ENCODE measurements at regions not wholly inside any gene's neighbourhood (a gene's known extent, or its start where the extent isn't known, plus 50 kb on each side); places are given as distances from the start of the nearest gene placed in this dataset.

DNA sequence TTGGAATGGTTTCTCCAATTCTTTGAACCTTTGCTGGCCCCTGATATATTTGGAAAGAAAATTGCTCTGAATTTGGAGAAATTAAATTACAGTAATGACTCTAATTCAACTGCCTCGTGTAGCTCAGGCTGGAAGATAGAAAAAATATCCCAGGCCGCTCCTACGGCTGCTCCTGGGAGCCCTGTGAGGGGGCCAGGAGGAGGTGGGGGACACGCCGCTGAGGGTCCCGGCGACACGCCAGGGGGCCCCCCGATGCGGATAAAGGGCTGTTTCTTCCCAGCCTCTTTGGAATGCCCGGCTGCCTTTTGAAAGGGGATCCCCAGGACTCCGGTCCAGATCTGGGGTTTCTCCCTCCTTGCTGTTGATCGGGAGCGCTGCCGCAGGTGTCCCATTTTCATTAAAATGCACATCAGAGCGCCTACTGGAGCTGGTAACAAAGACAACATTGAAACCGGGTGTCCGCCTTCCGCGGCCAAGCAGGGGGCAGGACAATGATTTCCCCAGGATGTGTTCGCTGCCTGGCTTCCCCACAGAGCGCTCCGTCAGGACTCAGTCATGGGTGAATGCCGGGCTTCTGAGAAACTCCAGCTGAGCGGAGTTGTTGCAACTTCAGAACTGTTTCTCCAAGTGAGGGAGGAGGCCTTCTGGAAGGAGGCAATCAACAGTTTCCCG lies 200.1 kb upstream of the KBTBD8 start:
- in situ Hi-C loops (cut with MboI; ENCODE audit: low sequenced_read_pairs): no loop called here

DNA sequence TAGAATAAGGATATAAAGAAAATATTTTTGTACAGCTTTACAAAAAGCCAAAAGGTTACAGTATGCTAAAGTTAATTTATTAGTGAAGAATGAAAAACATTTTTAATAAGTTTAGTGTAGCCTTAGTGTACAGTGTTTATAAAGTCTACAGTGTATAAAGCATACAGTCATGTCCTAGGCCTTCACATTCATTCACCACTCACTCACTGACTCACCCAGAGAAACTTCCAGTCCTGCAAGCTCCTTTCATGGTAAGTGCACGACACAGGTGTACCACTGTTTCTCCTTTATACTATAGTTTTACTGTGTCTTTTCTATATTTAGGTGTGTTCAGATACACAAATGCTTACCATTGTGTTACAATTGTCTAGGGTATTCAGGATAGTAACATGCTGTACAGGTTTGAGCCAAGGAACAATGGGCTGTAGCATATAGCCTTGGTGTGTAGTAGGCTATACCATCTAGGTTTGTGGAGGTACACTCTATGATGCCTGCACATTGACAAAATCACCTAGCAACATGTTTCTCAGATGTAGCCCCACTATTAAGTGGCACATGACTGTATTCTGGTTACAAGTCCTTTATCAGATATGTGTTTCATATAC lies 197.1 kb upstream of the KBTBD8 start:
- in situ Hi-C loops (cut with MboI; ENCODE audit: low sequenced_read_pairs): loop anchor here (25.0 kb wide), 1 partner anchor 539 kb away; no protein-coding TSS in a partner anchor

DNA sequence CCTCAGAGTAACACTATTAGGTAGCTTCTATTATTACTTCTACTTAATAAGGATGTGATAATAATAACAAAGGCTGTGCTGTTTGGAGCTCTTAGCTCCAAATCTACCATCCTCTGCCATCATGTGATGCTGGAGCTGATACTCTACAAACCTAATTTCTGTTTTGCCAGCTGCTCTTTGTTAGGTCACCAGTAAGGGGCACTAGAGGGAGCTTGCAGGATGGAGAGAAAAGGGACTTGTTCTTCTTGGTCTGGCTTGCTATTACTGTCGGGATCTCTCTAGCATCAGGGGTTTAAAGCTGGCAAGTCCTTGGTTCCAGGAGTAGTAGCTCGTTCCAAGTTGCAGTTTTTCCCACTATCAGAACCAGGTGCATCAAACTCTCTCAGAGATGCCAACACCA lies 194.9 kb upstream of the KBTBD8 start:
- in situ Hi-C loops (cut with MboI; ENCODE audit: low sequenced_read_pairs): loop anchor here (25.0 kb wide), 1 partner anchor 541 kb away; no protein-coding TSS in a partner anchor

DNA sequence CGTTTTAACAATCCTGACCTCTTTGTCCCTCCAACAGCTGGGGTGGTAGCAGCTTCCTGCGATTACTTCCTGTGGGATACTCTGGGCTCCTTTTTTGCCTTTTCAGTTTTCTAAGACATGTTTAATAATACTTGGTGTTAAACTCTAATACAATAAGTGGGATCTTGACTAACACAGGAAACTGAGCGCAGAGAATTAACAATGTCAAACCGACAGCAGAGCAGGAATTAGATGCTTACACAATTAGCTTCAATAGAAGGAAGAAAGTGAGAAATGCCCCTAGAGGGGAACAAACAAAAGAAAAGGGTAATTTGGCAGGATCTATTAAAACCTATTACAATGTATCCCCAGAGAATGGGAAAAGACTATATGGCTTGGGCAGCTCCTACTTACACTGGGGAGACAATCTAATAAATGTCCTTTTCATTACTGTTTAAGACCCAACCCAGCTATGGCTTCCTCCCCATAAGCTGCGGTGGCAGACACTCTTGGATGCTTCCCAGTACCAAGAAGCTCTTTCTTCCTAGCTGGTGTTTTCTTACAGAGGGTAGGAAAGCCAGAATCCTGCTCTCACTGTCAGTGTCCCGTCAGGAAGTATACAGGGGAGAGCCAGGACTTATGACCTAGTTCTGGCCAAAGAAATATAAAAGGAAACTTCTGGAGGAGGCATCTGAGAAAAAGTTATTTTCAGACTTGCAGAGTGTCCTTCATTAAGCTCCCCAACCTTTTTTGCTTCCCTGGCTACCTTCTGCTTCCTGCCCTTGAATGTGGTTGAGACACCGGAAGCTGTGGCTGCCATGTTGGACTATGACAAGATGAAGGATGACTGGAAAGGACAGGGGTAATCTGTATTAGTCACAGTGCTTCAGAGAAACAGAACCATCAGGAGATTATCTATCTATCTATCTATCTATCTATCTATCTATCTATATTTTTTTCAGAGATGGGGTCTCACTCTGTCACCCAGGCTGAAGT lies 194.1 kb upstream of the KBTBD8 start:
- in situ Hi-C loops (cut with MboI; ENCODE audit: low sequenced_read_pairs): loop anchor here (25.0 kb wide), 1 partner anchor 542 kb away; no protein-coding TSS in a partner anchor

DNA sequence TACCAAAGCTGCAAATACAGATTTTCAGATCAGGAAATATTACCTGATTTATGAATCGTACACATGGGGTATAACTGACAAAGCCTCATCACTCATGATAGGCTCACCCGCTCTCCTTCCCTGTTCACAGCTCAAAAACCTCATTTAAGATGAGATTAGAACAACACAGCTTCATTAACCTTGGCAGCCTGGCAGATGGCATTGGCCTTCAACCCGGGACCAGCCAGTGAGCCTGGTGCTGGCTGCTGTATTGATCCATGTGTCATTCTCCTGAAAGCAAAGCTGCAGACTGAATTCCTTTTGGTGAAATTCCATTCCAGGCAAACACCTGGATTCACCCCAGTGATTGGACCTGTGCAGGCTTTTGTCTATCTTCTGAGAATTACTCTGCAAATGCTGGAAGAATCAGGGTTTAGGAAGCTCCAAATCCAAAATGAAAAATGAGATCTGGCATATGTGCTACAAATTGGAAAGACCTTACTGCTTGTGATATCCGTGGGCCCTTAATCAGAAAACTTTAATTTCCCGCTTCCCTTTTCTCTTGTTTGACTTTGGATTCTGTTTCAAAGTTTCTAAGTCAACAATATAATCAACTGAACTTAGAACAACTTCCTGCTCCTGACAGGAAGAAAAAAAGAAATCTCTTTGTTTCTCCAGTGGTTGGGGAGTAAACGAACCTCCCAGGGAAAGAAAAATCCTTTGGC lies 189.1 kb upstream of the KBTBD8 start:
- in situ Hi-C loops (cut with MboI; ENCODE audit: low sequenced_read_pairs): loop anchor here (25.0 kb wide), 1 partner anchor 547 kb away; no protein-coding TSS in a partner anchor

DNA sequence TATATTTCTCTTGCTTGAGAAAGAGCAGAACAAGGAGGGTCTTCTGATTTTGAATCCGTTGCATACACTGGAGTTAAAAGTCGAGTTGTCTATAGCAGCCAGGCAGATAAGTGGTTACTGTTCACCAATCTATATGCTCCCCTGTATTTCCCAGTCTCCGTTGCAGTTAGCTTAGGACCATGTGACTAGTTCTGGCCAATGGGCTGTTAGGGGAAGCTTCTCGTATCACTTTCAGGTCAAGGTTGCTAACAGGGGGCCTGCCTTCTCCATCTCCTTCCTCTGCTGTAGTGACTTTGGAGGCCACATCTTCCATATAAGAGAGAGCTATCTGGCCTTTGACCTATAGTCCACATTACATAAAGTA lies 188.5 kb upstream of the KBTBD8 start:
- in situ Hi-C loops (cut with MboI; ENCODE audit: low sequenced_read_pairs): loop anchor here (25.0 kb wide), 1 partner anchor 547 kb away; no protein-coding TSS in a partner anchor

DNA sequence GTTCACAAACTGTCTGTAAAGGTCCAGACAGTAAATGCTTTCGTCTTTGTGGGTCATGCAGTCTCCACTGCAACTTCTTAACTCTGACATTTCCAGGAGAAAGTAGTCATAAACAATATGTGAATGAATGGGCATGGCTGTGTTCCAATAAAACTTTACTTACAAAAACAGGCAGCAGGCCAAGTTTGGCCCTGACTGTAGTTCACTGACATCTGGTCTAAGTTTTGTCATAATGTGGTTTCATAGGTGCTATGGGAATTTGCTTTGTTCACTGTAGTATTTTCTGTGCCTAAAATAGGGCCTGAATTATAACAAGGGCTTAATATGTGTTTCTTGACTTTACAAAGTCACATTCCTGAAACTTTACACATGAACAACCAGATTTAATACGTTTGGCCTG lies 186.0 kb upstream of the KBTBD8 start:
- in situ Hi-C loops (cut with MboI; ENCODE audit: low sequenced_read_pairs): loop anchor here (25.0 kb wide), 1 partner anchor 550 kb away; no protein-coding TSS in a partner anchor

DNA sequence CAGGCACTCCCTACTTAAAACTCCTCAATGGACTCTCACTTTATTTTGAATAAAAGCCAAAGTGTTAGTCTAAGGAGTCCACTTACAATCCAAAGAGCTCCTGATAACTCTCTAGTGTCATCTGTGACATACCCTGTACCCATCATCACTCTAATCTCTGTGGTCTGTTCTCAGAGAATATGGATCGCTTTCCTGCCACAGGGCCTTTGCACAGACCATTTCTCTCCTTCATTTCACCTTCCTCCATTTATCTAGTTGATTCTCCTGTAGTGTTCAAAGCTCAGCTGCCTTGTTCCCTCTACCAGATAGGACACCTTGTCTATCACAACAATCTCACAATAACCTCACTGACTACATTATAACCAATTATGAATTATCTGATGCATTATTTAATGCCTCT lies 185.4 kb upstream of the KBTBD8 start:
- in situ Hi-C loops (cut with MboI; ENCODE audit: low sequenced_read_pairs): loop anchor here (25.0 kb wide), 1 partner anchor 550 kb away; no protein-coding TSS in a partner anchor

DNA sequence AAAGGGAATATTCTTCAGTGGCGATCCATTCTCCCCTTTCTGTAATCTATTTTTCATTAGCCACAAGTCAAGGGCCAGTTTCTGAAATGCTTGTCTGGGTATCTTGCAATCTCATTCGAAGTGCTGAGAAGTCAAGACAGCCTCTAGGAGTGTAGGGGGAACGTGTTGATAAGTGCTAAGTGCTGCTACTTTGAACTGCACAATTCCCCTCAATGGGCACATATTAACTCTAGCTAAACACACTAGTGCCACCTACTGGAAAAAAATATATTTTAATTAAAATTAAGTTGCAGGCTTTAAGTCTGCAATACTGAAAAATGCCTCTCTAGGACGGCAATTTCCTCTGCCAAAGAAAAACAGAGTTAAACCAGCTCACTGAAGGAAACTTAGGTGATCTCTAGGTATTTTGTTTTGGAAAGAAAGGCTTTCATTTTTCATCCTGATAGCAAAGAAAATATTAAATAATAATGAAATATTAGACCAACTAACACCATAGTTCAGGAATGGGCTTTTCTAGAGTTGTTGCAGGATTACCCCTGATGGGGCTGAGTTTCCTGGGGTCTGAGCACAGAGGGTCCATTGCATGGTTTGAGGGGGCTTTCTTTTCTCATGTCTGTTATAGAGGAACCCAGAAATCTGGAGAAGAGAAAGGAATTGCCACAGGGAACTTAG lies 181.9 kb upstream of the KBTBD8 start:
- in situ Hi-C loops (cut with MboI; ENCODE audit: low sequenced_read_pairs): loop anchor here (25.0 kb wide), 1 partner anchor 554 kb away; no protein-coding TSS in a partner anchor

DNA sequence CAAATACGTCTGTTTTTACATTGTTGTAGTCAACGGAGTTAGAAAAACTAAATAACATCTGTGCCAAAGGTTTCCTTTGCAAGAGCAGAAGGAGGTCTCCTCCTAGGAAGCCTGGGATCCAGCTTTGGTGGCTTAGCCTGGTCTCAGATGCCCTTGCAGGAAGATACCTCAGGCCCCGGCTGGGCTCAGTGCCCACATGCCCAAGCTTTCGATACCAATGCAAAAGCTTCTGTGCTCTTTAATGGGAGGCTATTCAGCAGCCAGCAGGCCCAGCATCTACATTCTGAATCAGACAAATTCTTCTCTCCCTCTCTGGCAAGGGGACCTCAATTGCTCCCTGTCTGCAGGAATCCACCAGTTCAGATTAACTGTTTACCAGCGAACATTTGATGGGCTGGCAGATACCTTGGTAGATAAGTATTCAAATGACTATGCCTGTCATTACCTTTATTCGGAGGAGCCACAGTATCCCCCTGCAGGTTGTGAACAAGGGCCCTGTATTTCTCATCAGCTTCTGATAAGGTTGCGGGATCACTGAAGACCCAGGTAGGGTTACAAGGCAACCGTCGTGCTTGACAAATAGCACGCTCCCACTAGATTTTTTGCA lies 180.1 kb upstream of the KBTBD8 start:
- in situ Hi-C loops (cut with MboI; ENCODE audit: low sequenced_read_pairs): loop anchor here (25.0 kb wide), 1 partner anchor 556 kb away; no protein-coding TSS in a partner anchor

DNA sequence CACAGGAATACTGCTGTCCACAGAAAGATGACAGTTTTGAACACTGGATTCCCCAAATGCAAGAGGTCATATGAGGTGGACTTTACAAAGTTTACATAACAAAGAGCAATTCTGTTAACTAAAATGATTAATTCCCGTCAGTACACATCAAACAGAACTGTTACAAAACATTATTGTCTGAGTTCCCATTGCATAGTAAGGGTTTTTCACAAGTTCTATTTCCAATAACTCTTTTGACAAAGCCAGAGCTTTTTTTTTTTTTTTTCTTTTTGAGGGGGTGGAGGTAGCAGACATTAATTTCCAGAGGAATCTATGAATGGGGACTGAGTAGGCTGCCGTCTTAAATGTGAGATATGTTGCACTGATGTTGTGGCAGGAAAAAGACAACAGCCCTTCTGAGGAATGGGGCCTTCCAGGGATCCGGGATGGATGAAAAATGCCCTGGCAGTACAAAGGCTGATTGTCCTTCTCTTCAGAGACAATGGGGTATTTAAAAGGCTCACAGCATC lies 178.1 kb upstream of the KBTBD8 start:
- in situ Hi-C loops (cut with MboI; ENCODE audit: low sequenced_read_pairs): loop anchor here (25.0 kb wide), 1 partner anchor 558 kb away; no protein-coding TSS in a partner anchor

DNA sequence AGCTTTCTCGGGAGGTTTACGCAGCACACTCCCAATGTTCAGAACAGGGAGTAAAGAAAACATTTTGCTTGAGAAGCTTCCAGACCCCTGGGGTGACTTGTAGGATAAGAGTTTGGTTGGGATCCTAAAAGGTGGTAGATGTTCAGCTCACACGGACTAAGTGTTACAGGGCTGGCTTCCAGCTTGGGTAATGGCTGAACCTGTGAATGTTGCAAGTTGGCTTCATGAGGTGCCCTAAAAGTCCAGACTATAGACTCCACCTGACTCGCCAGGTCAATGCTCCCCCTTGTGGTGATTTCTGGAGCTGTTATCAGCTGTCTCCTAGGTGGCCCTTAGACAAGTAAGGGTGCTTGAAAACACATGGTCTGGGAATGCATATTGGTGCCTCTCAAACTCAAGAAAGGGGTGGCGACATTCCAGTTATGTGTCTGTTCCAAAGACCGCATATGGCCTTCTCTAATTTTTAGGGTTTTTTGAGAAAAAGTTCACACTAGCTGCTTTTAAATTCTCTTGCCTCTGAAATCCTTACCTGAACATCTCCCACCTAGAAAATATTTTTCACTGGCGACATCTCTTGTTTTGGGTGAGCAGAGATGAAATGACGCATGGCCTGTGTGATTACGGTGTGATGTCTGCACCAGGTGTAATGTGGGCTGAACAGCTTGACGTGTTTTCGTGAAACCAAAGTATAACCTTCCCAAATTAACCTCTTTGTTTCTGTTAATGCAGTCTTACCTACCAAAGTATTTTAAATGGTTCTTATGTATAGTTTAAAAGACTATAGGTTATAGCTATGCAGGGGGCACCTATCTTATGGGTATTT lies 175.7 kb upstream of the KBTBD8 start:
- in situ Hi-C loops (cut with MboI; ENCODE audit: low sequenced_read_pairs): loop anchor here (25.0 kb wide), 1 partner anchor 560 kb away; no protein-coding TSS in a partner anchor

DNA sequence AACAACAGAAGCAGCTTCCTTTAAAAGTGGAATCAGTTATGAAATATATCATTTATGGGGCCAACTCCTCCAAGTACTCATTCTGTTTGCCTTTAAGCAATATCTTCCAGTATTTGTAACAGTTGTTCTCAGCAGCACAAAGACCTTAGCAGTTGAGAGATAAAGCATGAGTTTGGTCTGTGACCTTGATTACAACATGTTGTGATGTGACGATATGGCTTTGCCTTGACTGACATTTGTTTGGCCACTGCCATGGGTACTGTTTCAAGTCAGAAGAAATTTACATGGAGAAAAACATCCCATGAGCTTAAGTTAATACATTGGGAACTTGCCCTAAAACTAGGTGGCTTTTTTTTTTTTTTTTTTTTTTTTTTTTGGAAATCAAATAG lies 175.1 kb upstream of the KBTBD8 start:
- in situ Hi-C loops (cut with MboI; ENCODE audit: low sequenced_read_pairs): loop anchor here (25.0 kb wide), 1 partner anchor 561 kb away; no protein-coding TSS in a partner anchor

DNA sequence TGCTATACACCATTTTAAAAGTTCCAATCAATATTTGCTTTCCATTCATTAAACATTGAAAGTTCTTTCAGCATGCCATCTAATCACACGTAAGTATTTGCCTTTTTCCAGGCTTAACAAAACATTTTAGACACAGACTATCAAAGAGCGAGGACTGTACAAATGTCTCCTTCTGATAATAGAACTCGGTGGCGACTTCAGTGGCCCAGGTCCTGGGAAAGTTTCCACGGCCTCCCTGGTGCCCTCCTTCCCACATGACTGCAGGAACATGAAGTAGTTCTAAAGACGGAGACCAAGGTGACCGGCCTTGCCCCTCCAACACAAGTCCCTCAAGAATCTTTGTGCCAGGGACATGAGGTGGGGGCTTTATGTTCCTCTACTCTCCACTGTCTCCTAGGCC lies 174.6 kb upstream of the KBTBD8 start:
- in situ Hi-C loops (cut with MboI; ENCODE audit: low sequenced_read_pairs): loop anchor here (25.0 kb wide), 1 partner anchor 561 kb away; no protein-coding TSS in a partner anchor

DNA sequence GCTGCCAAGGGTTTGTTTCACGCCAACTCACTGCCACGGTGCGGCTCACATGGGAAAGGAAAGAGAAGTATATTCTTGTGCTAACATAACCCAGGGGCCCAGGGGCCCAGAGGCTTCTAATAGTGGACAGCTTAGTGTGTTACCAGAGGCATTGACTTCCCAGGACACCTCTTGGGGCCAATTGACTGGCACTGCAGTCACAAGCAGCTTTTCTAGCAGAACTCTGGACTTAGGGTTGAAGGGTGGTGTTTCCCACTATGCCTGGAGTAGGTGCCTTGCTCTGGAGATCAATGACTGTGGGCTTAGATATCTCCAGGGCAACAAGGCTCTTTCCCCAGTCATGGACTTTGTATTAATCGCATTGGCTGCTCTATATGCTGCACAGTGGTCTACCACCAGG lies 172.7 kb upstream of the KBTBD8 start:
- in situ Hi-C loops (cut with MboI; ENCODE audit: low sequenced_read_pairs): no loop called here

DNA sequence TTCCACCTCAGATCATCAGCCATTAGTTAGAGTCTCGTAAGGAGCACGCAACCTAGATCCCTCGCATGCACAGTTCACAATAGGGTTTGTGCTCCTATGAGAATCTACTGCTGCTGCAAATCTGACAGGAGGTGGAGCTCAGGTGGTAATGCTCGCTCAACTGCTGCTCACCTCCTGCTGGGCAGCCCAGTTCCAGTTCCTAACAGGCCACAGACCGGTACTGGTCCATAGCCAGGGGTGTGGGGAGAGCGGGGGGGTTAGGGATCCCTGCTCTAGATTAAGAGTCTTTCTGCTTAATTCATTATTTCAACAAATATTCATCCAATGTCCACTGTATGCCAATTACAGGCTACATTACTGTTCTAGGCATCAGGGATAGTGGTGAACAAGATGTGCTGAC lies 170.4 kb upstream of the KBTBD8 start:
- in situ Hi-C loops (cut with MboI; ENCODE audit: low sequenced_read_pairs): no loop called here

DNA sequence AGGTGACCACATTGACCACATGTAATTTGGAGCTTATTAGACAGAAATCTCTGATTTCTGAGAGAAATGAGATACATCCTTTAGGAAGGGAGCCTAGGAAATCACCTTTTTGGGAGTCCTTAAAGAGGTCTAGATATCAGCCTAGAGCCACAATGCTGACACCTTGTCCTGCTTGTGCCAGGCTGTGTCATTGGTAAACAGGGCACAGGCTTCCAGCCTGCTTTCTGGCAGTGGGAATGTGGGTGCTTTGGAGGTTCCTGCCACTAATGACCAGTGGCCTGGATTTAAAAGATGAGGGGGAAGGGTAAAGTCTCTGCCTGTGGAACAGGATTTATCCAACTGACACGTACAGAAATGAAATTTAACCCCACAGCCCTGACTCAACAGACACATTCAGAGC lies 169.8 kb upstream of the KBTBD8 start:
- in situ Hi-C loops (cut with MboI; ENCODE audit: low sequenced_read_pairs): no loop called here

DNA sequence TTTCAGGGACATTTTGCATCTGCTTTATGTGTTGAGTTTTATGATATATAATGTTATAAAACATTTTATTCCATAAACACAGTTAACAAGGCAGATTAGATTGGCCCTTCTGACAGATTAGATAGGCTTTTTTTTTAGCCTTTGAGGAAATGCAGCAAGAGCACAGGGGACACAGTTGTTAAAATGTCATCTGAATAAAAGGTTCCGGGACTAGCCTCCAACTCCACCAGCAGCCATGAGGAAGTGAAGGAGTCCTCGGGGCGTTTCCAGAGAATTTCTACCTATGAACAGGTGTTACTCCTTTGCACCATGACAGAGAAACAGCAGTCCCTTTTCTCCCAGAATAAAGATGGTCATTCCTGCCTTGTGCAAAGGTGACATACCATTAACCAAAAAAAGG lies 167.8 kb upstream of the KBTBD8 start:
- in situ Hi-C loops (cut with MboI; ENCODE audit: low sequenced_read_pairs): no loop called here
